DOHH2 (cell line): ENCODE measurements at regions not wholly inside any gene's neighbourhood (a gene's known extent, or its start where the extent isn't known, plus 50 kb on each side); places are given as distances from the start of the nearest gene placed in this dataset.

Experiments used
- EZH2phosphoT487 ChIP-seq: fragments of 200-600 bp; sonication (generic); IDR thresholded peaks from 2 replicates; pipeline ENCODE4 v1.6.1; 2017; ENCODE audit warnings: borderline replicate concordance, mild to moderate bottlenecking, antibody characterized with exemption, low read length, moderate library complexity, mixed read lengths
- TF ChIP-seq, protein P1 (sequence below): fragments of 200-600 bp; sonication (generic); IDR thresholded peaks from one replicate; pipeline ENCODE4 v1.5.1; 2014; ENCODE audit warnings: antibody characterized with exemption, mild to moderate bottlenecking, low read depth, low read length; ENCODE audit not compliant: poor library complexity, severe bottlenecking

DNA sequence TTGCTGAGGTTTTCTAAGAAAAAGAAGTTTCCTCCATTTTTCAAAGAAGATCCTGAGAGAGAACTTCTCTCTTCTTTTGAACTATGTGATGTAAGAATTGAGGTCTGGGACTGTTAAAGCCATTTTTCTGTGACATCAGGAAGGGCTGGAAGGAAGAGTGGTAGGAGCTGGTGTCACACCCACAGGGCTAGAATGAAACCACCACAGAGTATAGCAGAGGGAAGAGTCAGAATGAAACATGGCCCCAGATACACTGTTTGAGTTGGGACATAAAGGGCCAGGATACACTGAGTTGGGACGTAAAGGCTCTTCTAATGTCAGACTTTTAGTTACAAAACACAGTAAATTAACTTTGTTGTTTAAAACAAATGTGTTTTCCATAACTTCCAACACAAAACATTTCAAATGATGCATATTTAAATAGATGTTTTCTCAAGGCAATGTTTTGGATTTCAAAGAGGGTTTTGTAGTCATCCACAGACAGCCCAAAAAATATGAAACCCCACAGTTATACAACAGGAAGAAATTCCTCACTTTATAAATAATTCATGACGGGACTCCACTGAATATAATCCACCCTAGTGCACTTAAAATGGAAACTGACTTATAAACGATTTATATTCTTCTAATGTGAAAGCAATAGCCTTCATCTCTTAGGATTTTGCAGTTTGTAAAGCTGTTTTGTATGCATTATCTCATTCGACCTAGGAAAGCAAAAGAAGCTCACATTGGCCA lies 72.5 kb downstream of the LIG4 start:
- TF ChIP-seq, protein P1, sequence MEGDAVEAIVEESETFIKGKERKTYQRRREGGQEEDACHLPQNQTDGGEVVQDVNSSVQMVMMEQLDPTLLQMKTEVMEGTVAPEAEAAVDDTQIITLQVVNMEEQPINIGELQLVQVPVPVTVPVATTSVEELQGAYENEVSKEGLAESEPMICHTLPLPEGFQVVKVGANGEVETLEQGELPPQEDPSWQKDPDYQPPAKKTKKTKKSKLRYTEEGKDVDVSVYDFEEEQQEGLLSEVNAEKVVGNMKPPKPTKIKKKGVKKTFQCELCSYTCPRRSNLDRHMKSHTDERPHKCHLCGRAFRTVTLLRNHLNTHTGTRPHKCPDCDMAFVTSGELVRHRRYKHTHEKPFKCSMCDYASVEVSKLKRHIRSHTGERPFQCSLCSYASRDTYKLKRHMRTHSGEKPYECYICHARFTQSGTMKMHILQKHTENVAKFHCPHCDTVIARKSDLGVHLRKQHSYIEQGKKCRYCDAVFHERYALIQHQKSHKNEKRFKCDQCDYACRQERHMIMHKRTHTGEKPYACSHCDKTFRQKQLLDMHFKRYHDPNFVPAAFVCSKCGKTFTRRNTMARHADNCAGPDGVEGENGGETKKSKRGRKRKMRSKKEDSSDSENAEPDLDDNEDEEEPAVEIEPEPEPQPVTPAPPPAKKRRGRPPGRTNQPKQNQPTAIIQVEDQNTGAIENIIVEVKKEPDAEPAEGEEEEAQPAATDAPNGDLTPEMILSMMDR = no peak
- no peak for TF ChIP-seq EZH2phosphoT487
